ENCODE measurements at regions not wholly inside any gene's neighbourhood (a gene's known extent, or its start where the extent isn't known, plus 50 kb on each side); places are given as distances from the start of the nearest gene placed in this dataset.

DNA sequence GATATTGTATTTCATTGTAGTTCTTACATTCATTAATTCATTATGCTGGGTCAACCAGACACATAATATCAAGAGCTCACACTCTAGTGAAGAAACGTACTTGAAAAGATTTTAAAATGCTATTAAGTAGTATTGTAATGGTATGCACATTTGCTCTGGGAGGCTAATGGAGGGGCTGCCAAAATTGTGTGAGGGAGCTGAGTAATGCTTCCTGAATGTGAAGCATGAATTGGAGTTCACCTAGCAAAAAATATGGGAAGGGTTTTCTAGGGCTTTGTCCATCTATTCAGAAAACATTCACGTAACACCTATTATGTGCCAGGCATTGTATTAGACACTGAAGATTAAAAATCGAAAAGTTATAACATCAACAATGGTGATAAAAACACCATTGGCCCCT lies 403.8 kb upstream of the PDE3A start:
- Mint-ChIP-seq H3K9me3 (peaks cover 0 to 4% (median 1%) of the 10 kb centered on the region in 7 donors), H3K36me3 (no peaks in the 10 kb centered on the region), H3K4me3 (no peak overlapping the region), H3K27ac (no peak overlapping the region), H3K4me1 (peaks cover 8% of the 10 kb centered on the region), H3K27me3 (ENCODE audit: low read depth in 3 of 3) (no peaks in the 10 kb centered on the region)
- no CpG with 5 or more reads among the region's 3 CpGs for WGBS (ENCODE audit: insufficient coverage)
- H3K79me2 ChIP-seq (ENCODE audit: insufficient read depth, low read length) = no peaks in the 10 kb centered on the region
- H4K20me1 ChIP-seq (ENCODE audit: insufficient read depth, low read length) = no peaks in the 10 kb centered on the region
- no peak for TF ChIP-seq CTCF (IDR thresholded peaks at IDR 0.05)
- no peak overlapping the region for H2AFZ ChIP-seq (ENCODE audit: insufficient read depth, low read depth, low read length, poor library complexity, severe bottlenecking)
- no peak overlapping the region for H3K9ac ChIP-seq (ENCODE audit: insufficient read depth, low read length, poor library complexity, severe bottlenecking)
- intact Hi-C loops (cut with micrococcal nuclease) = no loop called here
- DNase-seq = no peak
- H3K36me3 ChIP-seq (replicated peaks in 1 of 2; ENCODE audit: control insufficient read depth in 1 of 2, insufficient read depth in 2 of 2, low read length in 2 of 2) = no peaks in the 10 kb centered on the region
- peaks cover 0 to 4% of the 10 kb centered on the region in 2 donors for H3K4me1 ChIP-seq (ENCODE audit: control insufficient read depth in 1 of 2, insufficient read depth in 2 of 2, low read length in 2 of 2)
- no peak overlapping the region for H3K4me2 ChIP-seq (replicated peaks; ENCODE audit: extremely low read depth, low read length, poor library complexity, severe bottlenecking)
- H3K9me3 ChIP-seq (replicated peaks in 1 of 2; ENCODE audit: control insufficient read depth in 1 of 2, insufficient read depth in 1 of 2, low read length in 2 of 2) = peaks cover 0 to 3% of the 10 kb centered on the region in 2 donors
- no peak overlapping the region for H3K27ac ChIP-seq (ENCODE audit: low read depth in 1 of 2, low read length in 2 of 2)
- H3K4me3 ChIP-seq (replicated peaks in 1 of 3; ENCODE audit: low read depth in 2 of 3, low read length in 3 of 3) = no peak overlapping the region
- no peaks in the 10 kb centered on the region for H3K27me3 ChIP-seq (ENCODE audit: control insufficient read depth in 2 of 2, insufficient read depth in 2 of 2, low read length in 2 of 2)

DNA sequence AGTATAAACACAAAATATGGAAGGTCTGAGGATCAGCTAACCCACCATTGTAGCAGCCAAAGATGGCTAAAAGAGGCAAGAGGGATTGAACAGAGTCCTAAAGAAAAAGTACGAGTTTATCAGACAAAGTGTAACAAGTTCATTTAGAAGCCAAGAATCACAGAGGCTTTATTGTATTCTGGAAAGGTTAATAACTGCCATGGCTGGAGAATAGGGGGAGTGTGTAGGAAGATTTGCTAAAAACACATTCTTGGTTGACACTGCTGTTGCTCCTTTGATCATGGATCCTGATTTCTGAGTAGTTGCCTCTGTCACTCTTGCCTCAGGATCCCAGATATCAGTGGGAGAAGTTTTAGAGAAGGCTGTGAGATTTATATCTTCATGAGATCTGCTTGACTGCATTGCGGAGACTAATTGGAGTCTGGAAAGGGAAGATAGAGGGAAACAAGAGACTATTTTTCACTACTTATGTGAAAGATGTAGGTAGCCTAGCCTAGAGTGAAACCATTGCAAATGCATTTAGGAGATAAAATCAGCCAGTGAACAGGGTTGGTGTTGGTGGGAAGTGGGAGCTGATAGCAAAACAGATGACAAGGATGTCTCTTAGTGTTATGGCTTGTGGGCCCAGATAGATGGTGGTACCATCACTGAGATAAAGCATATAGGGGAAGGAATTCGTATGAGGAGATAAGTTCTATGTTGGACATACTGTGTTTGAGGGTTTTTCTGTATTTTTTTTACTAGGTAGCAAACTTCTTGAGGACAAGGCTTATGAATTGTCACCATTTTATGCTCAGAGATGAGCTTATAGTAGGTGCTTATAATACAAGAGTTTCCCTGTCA lies 402.9 kb upstream of the PDE3A start:
- intact Hi-C loops (cut with micrococcal nuclease) = no loop called here
- H3K9me3 ChIP-seq (replicated peaks in 1 of 2; ENCODE audit: control insufficient read depth in 1 of 2, insufficient read depth in 1 of 2, low read length in 2 of 2) = peaks cover 0 to under 1% of the 10 kb centered on the region in 2 donors
- Mint-ChIP-seq H3K4me1 (peaks cover 6% of the 10 kb centered on the region), H3K4me3 (no peak overlapping the region), H3K27ac (no peak overlapping the region), H3K9me3 (peaks cover 0 to 4% (median under 1%) of the 10 kb centered on the region in 7 donors), H3K27me3 (ENCODE audit: low read depth in 3 of 3) (no peaks in the 10 kb centered on the region), H3K36me3 (no peaks in the 10 kb centered on the region)
- no peaks in the 10 kb centered on the region for H3K27me3 ChIP-seq (ENCODE audit: control insufficient read depth in 2 of 2, insufficient read depth in 2 of 2, low read length in 2 of 2)
- no peak overlapping the region for H2AFZ ChIP-seq (ENCODE audit: insufficient read depth, low read depth, low read length, poor library complexity, severe bottlenecking)
- no peak overlapping the region for H3K4me2 ChIP-seq (replicated peaks; ENCODE audit: extremely low read depth, low read length, poor library complexity, severe bottlenecking)
- no peak overlapping the region for H3K4me3 ChIP-seq (replicated peaks in 1 of 3; ENCODE audit: low read depth in 2 of 3, low read length in 3 of 3)
- H3K36me3 ChIP-seq (replicated peaks in 1 of 2; ENCODE audit: control insufficient read depth in 1 of 2, insufficient read depth in 2 of 2, low read length in 2 of 2) = no peaks in the 10 kb centered on the region
- WGBS (ENCODE audit: insufficient coverage) = 79% methylated on average over 2 of the region's 3 CpGs
- no peak for TF ChIP-seq CTCF (IDR thresholded peaks at IDR 0.05)
- H4K20me1 ChIP-seq (ENCODE audit: insufficient read depth, low read length) = no peaks in the 10 kb centered on the region
- H3K4me1 ChIP-seq (ENCODE audit: control insufficient read depth in 1 of 2, insufficient read depth in 2 of 2, low read length in 2 of 2) = no peaks in the 10 kb centered on the region
- H3K9ac ChIP-seq (ENCODE audit: insufficient read depth, low read length, poor library complexity, severe bottlenecking) = no peak overlapping the region
- no peaks in the 10 kb centered on the region for H3K79me2 ChIP-seq (ENCODE audit: insufficient read depth, low read length)
- H3K27ac ChIP-seq (ENCODE audit: low read depth in 1 of 2, low read length in 2 of 2) = no peak overlapping the region
- DNase-seq = no peak
